ENCODE measurements at regions not wholly inside any gene's neighbourhood (a gene's known extent, or its start where the extent isn't known, plus 50 kb on each side); places are given as distances from the start of the nearest gene placed in this dataset.

DNA sequence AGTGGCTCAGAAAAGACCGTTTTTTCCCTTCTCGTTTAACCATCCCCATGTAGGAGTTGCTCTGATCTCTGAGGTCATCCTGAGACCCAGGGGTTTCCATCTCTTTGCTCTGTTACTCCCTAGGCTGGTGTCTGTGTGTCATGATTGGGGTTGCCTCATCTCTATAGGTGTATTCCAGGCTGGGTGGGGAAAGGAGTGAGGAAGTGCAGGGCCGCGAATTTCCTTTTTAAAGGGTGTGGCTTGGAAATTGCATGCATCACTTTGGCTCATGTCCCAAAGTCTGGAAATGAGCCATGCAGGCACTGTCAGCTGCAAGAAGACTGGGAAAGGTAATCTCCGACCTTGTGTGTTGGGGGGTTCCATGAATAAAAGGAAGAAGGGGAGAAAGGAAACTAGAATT is 201.9 kb downstream of the AACS start:
- peaks cover 7% of the 10 kb centered on the region for H3K27me3 Mint-ChIP-seq (ENCODE audit: low read depth)
- peaks cover 3% of the 10 kb centered on the region; the same call in 1 of the 2 replicates for H3K4me1 ChIP-seq (ENCODE audit: insufficient read depth, low read length)
- no CpG with 5 or more reads among the region's 5 CpGs for WGBS (ENCODE audit: extremely low coverage, insufficient read length, low lambda C conversion rate)

More for the DNA sequence above, 201.9 kb downstream of the AACS start:
- Histone ChIP-seq H3K4ac (ENCODE audit: low read depth, low read length) (no peak overlapping the region), H4K5ac (ENCODE audit: insufficient read length, low read depth, low read length) (no peak overlapping the region), H3K4me2 (ENCODE audit: insufficient read depth, insufficient read length, low read length) (no peak overlapping the region), H2AFZ (ENCODE audit: low read length) (no peak overlapping the region), H4K20me1 (ENCODE audit: control insufficient read depth, insufficient read depth, insufficient read length) (no peaks in the 10 kb centered on the region), H2BK5ac (ENCODE audit: insufficient read length, low read length) (no peak overlapping the region), H3K14ac (ENCODE audit: insufficient read depth, low read length) (no peak overlapping the region), H3K27ac (ENCODE audit: insufficient read length, low read depth, low read length) (no peak overlapping the region), H2BK120ac (ENCODE audit: low read depth, low read length, poor library complexity, severe bottlenecking) (no peak overlapping the region), H2BK20ac (ENCODE audit: low read depth, low read length, poor library complexity, severe bottlenecking) (no peak overlapping the region), H3K79me2 (ENCODE audit: insufficient read depth, low read length) (peaks cover 2% of the 10 kb centered on the region; the same call in 1 of the 2 replicates), H3T11ph (ENCODE audit: low read length) (no peak overlapping the region), H3K56ac (ENCODE audit: insufficient read length, low read depth, low read length) (no peak overlapping the region), H4K8ac (replicated peaks; ENCODE audit: insufficient read length, low read depth, low read length) (no peak overlapping the region), H3K23me2 (ENCODE audit: insufficient read length, low read depth, low read length, poor library complexity, severe bottlenecking) (no peaks in the 10 kb centered on the region), H3K23ac (ENCODE audit: insufficient read length, low read depth, low read length) (no peak overlapping the region), H3K18ac (ENCODE audit: insufficient read length, low read depth, low read length) (no peak overlapping the region), H3K9ac (ENCODE audit: extremely low read depth, insufficient read length, low read length) (no peak overlapping the region), H2BK12ac (ENCODE audit: insufficient read length, low read depth, low read length) (no peak overlapping the region), H3K9me3 (ENCODE audit: control insufficient read depth, low read depth, low read length) (no peaks in the 10 kb centered on the region), H2BK15ac (ENCODE audit: low read depth, low read length) (no peak overlapping the region), H3K27me3 (ENCODE audit: insufficient read depth, low read length) (no peaks in the 10 kb centered on the region), H3K79me1 (ENCODE audit: insufficient read depth, low read depth, low read length, poor library complexity, severe bottlenecking) (peaks cover 5% of the 10 kb centered on the region), H2AK5ac (ENCODE audit: insufficient read length, low read length) (no peak overlapping the region), H4K91ac (ENCODE audit: insufficient read length, low read depth, low read length) (no peak overlapping the region)
- H3K36me3 Mint-ChIP-seq (ENCODE audit: insufficient read depth in 1 of 3, low read depth in 3 of 3) = peaks cover 0 to 20% (median 14%) of the 10 kb centered on the region in 3 experiments; a peak in 5 of 7 replicates
- H3K27ac Mint-ChIP-seq = no peak overlapping the region
- DNase-seq = no peak
- H3K4me3 Mint-ChIP-seq = no peak overlapping the region
- H3K9me3 Mint-ChIP-seq = peaks cover 10 to 13% of the 10 kb centered on the region in 2 experiments
- TF ChIP-seq, protein P1, sequence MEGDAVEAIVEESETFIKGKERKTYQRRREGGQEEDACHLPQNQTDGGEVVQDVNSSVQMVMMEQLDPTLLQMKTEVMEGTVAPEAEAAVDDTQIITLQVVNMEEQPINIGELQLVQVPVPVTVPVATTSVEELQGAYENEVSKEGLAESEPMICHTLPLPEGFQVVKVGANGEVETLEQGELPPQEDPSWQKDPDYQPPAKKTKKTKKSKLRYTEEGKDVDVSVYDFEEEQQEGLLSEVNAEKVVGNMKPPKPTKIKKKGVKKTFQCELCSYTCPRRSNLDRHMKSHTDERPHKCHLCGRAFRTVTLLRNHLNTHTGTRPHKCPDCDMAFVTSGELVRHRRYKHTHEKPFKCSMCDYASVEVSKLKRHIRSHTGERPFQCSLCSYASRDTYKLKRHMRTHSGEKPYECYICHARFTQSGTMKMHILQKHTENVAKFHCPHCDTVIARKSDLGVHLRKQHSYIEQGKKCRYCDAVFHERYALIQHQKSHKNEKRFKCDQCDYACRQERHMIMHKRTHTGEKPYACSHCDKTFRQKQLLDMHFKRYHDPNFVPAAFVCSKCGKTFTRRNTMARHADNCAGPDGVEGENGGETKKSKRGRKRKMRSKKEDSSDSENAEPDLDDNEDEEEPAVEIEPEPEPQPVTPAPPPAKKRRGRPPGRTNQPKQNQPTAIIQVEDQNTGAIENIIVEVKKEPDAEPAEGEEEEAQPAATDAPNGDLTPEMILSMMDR (conservative IDR thresholded peaks at IDR 0.05) = no peak
- peaks cover 12 to 23% of the 10 kb centered on the region in 2 experiments for H3K4me1 Mint-ChIP-seq

Measured in H9 (cell line).